ENCODE measurements at regions not wholly inside any gene's neighbourhood (a gene's known extent, or its start where the extent isn't known, plus 50 kb on each side); places are given as distances from the start of the nearest gene placed in this dataset.
"Not testable (repeated sequence)": the region's sequence is repeated elsewhere in the genome, so short reads cannot be mapped to it uniquely, and the experiment has no call there.

DNA sequence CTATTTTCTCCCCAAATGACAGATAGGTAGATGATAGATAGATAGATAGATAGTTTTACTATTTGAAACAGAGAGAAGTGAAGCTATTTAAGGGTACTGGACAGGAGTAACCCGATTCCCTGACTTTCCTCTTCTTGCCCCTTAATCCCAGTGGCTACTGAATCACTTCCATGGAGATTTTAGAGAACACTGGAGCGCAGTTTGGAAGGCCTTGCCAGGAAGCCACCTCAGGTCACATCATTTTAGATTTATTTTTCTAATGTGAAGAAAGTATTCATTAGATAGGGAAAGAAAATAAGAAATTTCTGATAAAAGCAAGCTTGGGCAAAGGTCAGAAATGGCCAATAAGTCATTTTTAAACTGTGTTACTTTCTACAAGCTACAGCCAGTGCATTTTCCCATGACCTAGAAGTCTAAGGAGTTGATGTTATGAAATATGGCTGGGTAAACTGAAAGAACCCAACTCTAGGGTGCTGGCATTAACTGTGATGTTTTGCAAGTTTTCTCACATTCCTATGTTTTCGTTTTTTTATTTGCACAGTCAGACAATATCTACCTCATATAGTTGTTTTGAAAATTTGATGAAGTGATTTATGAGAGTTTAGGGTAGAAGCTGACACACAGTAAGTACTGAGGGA is 544.7 kb upstream of the PTGER4 start:
- no peak for DNase-seq (ENCODE audit: low read depth)

- no peak for DNase-seq (ENCODE audit: low read depth)
These were observed 555.3 kb upstream of the PTGER4 start for GRCh38 chr5:40124367-40124766.

DNA sequence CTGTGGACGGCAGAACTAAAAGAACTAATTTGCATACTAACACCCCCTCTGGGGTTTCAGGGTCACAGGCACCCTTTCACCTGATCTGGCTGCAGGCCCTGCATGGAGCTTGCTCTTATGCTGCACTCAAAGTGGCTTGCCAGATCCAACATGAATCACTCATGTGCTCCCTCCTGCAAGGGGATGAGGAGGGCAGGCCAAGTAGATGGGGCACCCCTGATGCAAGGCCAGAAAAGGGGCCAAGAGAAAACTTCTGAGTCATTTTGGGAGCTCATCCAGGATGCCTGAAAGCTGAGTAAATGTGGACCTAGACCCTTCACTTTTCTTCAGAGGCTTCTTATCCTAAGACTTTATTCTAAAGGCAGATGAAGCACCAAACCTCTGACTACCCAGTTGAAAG is 558.5 kb upstream of the PTGER4 start:
- no peak for DNase-seq (ENCODE audit: low read depth)

GRCh38 chr5:40112875-40113274 is 566.8 kb upstream of the PTGER4 start:
- DNase-seq (ENCODE audit: low read depth): no peak

DNA sequence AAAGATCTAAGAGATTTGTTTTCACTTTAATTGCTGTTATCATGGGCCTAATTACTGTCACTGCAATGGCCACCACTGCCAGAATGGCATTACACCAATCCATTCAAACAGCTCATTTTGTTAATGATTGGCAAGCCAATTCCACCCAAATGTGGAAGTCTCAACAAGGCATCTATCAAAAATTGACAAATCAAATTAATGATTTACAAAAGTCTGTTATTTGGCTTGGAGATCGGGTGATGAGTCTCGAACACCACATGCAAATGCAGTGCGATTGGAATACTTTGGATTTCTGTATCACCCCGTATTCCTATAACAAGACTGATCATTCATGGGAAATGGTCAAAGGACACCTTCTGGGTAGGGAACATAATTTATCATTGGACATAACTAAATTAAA is 568.7 kb upstream of the PTGER4 start:
- not testable (repeated sequence) for DNase-seq (ENCODE audit: low read depth)

GRCh38 chr5:40108764-40109390 is 570.8 kb upstream of the PTGER4 start:
- DNase-seq (ENCODE audit: low read depth): not testable (repeated sequence)

DNA sequence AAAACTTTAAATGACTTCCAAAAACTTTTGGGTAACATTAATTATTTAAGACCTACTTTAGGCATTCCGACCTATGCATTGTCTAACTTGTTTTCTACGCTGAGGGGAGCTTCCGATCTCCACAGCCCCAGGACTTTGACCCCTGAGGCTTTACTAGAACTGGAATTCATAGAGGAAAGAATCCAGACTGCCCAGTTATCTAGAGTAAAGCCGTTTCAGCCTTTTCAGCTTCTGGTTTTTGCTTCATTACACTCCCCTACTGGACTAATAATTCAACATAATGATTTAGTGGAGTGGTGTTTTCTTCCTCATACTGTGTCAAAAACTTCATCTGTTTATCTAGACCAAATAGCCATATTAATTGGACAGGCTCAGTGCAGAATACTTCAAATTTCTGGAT is 571.9 kb upstream of the PTGER4 start:
- DNase-seq (ENCODE audit: low read depth): not testable (repeated sequence)

- no peak for DNase-seq (ENCODE audit: low read depth)
These were observed 572.9 kb upstream of the PTGER4 start for GRCh38 chr5:40106847-40107246.

DNA sequence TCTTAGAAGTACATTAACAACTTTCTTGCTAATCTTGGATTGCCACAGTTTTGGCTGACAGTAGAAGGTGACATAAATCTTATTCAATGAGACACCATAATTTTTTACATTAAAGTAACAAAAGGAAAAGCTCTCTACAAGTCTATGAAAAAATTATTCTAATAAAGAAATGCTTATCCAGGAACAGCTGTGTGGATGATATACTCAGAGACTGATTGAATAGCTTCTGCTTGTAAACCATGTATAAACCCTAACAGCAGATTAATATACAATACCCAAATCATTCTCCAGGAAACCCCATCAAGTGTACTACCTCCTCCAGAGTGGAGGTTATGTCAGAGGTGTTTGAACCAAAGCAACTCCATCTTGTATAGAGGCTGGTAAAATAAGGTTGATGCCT is 581.4 kb upstream of the PTGER4 start:
- DNase-seq (ENCODE audit: low read depth): no peak

- DNase-seq (ENCODE audit: low read depth): no peak
These were observed 586.2 kb upstream of the PTGER4 start for GRCh38 chr5:40093550-40093949.

DNA sequence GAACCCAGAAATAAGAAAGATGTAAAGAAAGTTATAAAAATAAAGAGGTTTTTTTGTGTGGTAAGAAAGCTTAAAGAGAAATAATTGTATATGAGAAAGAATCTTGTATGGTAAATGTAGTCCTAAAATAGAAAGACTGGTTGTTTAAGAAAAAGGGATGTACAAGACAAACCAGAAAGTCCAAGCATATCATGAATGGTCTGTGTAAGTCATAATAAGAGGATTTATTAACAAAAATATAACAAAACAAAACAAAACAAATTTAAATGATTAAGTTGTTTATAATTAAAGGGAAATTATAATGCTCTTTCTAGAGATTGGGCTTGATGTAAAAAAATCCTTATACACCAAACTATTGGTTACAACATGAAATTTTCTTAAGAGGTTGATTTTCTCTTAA is 590.4 kb upstream of the PTGER4 start:
- no peak for DNase-seq (ENCODE audit: low read depth)

- DNase-seq (ENCODE audit: low read depth): no peak
These were observed 595.1 kb upstream of the PTGER4 start for GRCh38 chr5:40084614-40085013.

GRCh38 chr5:40082313-40082712 is 597.4 kb upstream of the PTGER4 start:
- DNase-seq (ENCODE audit: low read depth): no peak

- DNase-seq (ENCODE audit: low read depth): no peak
These were observed 599.5 kb upstream of the PTGER4 start for GRCh38 chr5:40080191-40080590.

- no peak for DNase-seq (ENCODE audit: low read depth)
These were observed 600.7 kb upstream of the PTGER4 start for GRCh38 chr5:40078898-40079575.

- DNase-seq (ENCODE audit: low read depth): no peak
These were observed 604.9 kb upstream of the PTGER4 start for GRCh38 chr5:40074826-40075225.

GRCh38 chr5:40073927-40074326 is 605.8 kb upstream of the PTGER4 start:
- no peak for DNase-seq (ENCODE audit: low read depth)

GRCh38 chr5:40071870-40072269 is 607.8 kb upstream of the PTGER4 start:
- no peak for DNase-seq (ENCODE audit: low read depth)

- no peak for DNase-seq (ENCODE audit: low read depth)
These were observed 613.1 kb upstream of the PTGER4 start for GRCh38 chr5:40066616-40067015.

GRCh38 chr5:40052808-40053207 is 626.9 kb upstream of the PTGER4 start:
- DNase-seq (ENCODE audit: low read depth): no peak

- DNase-seq (ENCODE audit: low read depth): no peak
These were observed 622.0 kb upstream of the DAB2 start for GRCh38 chr5:40046792-40047191.

DNA sequence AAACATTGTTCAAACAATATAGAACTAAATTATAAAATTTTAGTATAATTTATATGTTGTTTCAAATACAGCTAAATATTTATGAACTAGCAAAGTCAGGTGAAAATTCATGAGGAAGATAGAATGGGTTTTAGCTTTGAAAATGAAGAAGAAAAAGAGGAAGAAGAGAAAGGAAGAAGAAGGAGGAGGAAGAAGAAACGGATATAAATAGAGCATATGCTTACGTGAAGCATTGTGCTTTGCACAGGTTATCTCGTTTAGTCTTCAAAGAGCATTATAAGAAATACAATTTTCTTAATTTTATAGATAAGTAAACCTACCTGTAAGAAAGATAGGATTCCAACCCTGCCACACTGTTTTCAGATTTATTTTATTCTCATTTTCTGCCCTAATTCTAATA is 620.6 kb upstream of the DAB2 start:
- DNase-seq (ENCODE audit: low read depth): no peak

- DNase-seq (ENCODE audit: low read depth): no peak
These were observed 619.1 kb upstream of the DAB2 start for GRCh38 chr5:40043916-40044315.

GRCh38 chr5:40041452-40041851 is 616.7 kb upstream of the DAB2 start:
- no peak for DNase-seq (ENCODE audit: low read depth)

Data from GM04504 (cell line).